RWPE1 (cell line): ENCODE measurements at regions not wholly inside any gene's neighbourhood (a gene's known extent, or its start where the extent isn't known, plus 50 kb on each side); places are given as distances from the start of the nearest gene placed in this dataset.

ENCODE experiments used
- CTCF ChIA-PET: fragments of 350-600 bp; sonication (Branson Sonifier 250); formaldehyde crosslinking; extraction: SDS; loops from one replicate; lab custom pipeline; 2021; lab: Yijun Ruan, JAX
- POLR2A ChIA-PET: fragments of 400-600 bp; formaldehyde crosslinking; extraction: SDS; loops from one replicate; lab custom pipeline; 2020; ENCODE audit warnings: antibody characterized with exemption; ENCODE audit not compliant: low non-redundant PET; lab: Yijun Ruan, JAX
- DNase-seq: peaks from one replicate; pipeline ENCODE4 v3.0.0; 2012; ENCODE audit warnings: low spot score
- H3K27ac ChIP-seq: fragments of 450-650 bp; 2 replicates; pipeline ENCODE4 v1.5.1; 2017
- CTCF ChIP-seq: fragments of 450-650 bp; conservative IDR thresholded peaks from 2 replicates; pipeline ENCODE4 v1.5.1; 2017; ENCODE audit warnings: low read depth, mild to moderate bottlenecking

GRCh38 chr7:68925241-68925640, 673.0 kb upstream of the AUTS2 start:
- CTCF ChIA-PET: interaction anchor here (0.6 kb wide), 1 partner anchor 68 kb away, joined by 3 read pairs; no protein-coding TSS in a partner anchor
- no peak for DNase-seq
- TF ChIP-seq CTCF: no peak
- POLR2A ChIA-PET: no interaction called here
- H3K27ac ChIP-seq: no peak overlapping the region

DNA sequence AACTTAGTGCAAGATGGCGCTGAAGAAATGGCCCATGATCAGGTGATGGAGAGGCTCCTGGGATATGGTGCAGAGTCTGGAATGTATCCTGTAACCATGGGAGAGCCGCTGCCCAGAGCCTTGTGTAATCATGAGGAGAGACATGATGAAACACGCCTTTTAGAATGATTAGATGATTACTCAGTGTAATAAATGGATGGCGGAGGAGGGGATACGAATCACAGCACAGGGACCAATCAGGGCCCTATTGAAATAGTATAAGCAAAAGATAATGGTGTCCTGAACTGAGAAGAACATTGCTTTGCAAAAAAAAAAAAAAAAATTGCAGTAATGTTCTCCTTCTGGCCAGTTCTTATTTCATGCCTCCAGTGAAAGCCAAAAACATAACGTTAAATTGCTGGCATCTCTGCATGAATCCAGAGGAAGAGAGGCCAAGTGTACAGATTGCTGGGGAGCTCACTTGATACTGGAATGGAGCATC, 668.5 kb upstream of the AUTS2 start:
- ChIA-PET POLR2A (no interaction called here), CTCF (no interaction called here)
- H3K27ac ChIP-seq: no peak overlapping the region
- peak; percentile 1 for DNase-seq
- no peak for TF ChIP-seq CTCF

GRCh38 chr7:68936471-68937035, 661.7 kb upstream of the AUTS2 start:
- CTCF ChIA-PET: no interaction called here
- no peak for TF ChIP-seq CTCF
- POLR2A ChIA-PET: no interaction called here
- no peak overlapping the region for H3K27ac ChIP-seq
- no peak for DNase-seq

- ChIA-PET CTCF (interaction anchor here (0.5 kb wide), 1 partner anchor 229 kb away, joined by 3 read pairs; no protein-coding TSS in a partner anchor), POLR2A (no interaction called here)
- H3K27ac ChIP-seq: no peak overlapping the region
- no peak for TF ChIP-seq CTCF
- no peak for DNase-seq
Observed at GRCh38 chr7:68938151-68938550, 660.1 kb upstream of the AUTS2 start.

DNA sequence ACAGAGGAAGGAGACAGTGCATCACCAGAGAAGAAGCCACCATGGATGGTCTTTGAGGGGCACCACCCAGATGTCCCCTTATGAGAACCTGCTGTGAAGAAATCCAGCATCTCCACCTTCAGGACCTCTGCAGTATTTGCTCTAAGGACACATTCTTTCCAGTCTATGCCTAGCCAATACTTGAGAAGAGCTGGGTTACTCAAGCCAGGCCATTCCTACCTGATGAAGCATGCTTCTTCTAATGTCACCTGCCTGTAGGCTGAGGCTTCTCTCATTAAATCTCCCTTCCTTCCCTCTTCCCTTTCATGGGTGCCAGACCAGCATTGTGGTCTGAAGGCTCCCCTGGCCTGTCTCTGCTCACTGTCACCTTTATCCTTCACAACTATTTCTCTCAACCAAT, 654.5 kb upstream of the AUTS2 start:
- CTCF ChIA-PET: no interaction called here
- TF ChIP-seq CTCF: no peak

DNA sequence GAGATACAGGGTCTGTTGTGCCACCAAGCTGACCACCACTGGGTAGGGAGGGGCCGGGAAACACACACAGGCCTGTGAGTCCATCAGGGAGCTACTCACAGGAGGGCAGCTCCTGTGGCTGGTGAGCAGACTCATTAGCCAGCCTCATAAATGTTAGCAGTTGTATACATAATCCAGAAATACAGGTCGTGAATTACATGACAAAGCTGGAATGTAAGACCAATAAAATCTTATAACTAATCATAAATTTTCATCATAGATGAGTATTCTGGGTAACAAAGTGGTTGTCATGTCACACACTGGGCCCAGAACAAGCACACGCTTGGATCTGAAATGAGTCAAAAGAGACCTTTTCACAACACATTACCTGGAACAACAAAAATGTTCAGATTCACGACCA, 642.6 kb upstream of the AUTS2 start:
- ChIA-PET CTCF (no interaction called here), POLR2A (no interaction called here)
- no peak for DNase-seq
- no peak overlapping the region for H3K27ac ChIP-seq
- TF ChIP-seq CTCF: no peak

More for the DNA sequence above, 654.5 kb upstream of the AUTS2 start:
- no peak overlapping the region for H3K27ac ChIP-seq
- DNase-seq: no peak
- POLR2A ChIA-PET: no interaction called here
